ENCODE measurements at regions not wholly inside any gene's neighbourhood (a gene's known extent, or its start where the extent isn't known, plus 50 kb on each side); places are given as distances from the start of the nearest gene placed in this dataset.
"Not testable (repeated sequence)": the region's sequence is repeated elsewhere in the genome, so short reads cannot be mapped to it uniquely, and the experiment has no call there.

DNA sequence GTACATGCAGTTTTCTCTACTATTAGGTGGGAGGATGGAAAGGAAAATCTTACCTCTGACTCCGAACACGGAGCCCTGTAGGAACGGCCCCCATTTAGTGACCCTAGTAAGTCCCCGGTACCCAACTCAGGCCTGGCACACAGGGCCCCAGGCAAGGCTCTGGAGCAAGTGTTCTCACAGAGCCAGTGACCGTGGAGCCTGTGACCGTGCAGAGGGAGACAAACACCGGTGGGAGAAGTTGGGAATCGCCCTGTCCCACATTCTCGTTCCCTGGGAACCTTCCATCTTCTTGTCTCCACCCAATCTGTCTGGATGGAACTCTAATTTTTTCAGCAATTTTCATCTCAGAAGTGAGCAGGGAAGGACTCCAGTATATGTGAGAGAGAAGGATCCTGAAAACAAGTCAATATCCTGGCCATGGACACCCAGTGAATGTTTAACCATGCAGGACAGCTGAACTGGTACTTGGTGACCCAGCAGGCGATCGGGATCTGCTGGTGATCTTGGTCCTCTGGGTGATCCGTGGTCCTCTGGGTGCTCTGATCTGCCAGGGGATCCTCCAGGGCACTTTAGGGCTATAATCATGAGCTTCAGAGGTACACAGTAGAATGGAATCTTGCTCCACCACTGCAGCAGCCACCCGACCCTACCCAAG, 348.6 kb upstream of the ID2 start:
- H3K36me3 ChIP-seq (ENCODE audit: control insufficient read depth, insufficient read depth, low read length): no peaks in the 10 kb centered on the region
- no CpG with 5 or more reads among the region's 13 CpGs for WGBS (ENCODE audit: insufficient coverage, low lambda C conversion rate)
- no peaks in the 10 kb centered on the region for H3K9me3 ChIP-seq (ENCODE audit: control insufficient read depth, low read depth, low read length)
- H3K4me1 ChIP-seq (ENCODE audit: control insufficient read depth, insufficient read depth, low read length): no peaks in the 10 kb centered on the region
- H3K27me3 ChIP-seq (ENCODE audit: control insufficient read depth, insufficient read depth, low read length): no peaks in the 10 kb centered on the region
- H3K27ac ChIP-seq (ENCODE audit: low read length): no peak overlapping the region
- H3K4me3 ChIP-seq (ENCODE audit: low read length): no peak overlapping the region
- no peak for DNase-seq

DNA sequence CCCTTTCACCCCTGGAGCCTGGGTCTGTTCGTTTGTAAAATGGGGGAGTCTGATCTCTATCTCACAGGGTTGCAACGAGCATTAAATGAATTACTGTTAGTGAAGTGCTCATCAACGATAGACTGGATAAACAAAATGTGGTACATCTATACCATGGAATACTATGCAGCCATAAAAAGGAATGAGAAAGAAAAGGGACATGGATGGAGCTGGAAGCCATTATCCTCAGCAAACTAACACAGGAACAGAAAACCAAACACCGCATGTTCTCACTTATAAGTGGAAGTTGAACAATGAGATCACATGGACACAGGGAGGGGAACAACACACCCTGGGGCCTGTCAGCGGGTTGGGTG, 348.0 kb upstream of the ID2 start:
- H3K27ac ChIP-seq (ENCODE audit: low read length); H3K36me3 ChIP-seq (ENCODE audit: control insufficient read depth, insufficient read depth, low read length); H3K27me3 ChIP-seq (ENCODE audit: control insufficient read depth, insufficient read depth, low read length); DNase-seq; H3K4me3 ChIP-seq (ENCODE audit: low read length); H3K4me1 ChIP-seq (ENCODE audit: control insufficient read depth, insufficient read depth, low read length); H3K9me3 ChIP-seq (ENCODE audit: control insufficient read depth, low read depth, low read length): not testable (repeated sequence)
- 86% methylated on average over 1 of the region's 5 CpGs for WGBS (ENCODE audit: insufficient coverage, low lambda C conversion rate)

DNA sequence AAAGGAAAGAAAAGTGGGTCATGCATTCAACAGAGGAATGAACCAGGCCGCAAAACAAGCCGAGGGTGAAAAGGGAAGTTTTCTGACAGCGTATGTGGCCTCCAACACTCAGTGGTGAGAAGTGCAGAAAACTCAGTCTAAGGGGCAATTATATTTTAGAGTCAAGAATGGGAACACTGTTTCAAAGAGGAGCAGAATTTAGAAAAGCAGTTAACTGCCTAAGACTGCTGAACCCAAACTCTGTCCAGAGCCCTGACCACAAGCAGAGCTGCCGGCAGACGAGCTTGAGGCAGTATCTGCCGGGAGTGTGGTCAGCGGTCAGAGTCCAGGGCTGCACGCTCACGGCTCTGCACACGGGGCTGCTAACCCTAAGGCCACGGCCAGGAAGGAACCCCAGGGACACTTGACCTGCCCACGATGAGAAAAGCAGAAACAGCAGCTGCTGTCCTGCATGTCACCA, 347.0 kb upstream of the ID2 start:
- no peaks in the 10 kb centered on the region for H3K4me1 ChIP-seq (ENCODE audit: control insufficient read depth, insufficient read depth, low read length)
- H3K36me3 ChIP-seq (ENCODE audit: control insufficient read depth, insufficient read depth, low read length): no peaks in the 10 kb centered on the region
- H3K27me3 ChIP-seq (ENCODE audit: control insufficient read depth, insufficient read depth, low read length): no peaks in the 10 kb centered on the region
- DNase-seq: peak in 1 of 2 donors; percentile 9
- H3K4me3 ChIP-seq (ENCODE audit: low read length): no peak overlapping the region
- H3K27ac ChIP-seq (ENCODE audit: low read length): no peak overlapping the region
- no CpG with 5 or more reads among the region's 12 CpGs for WGBS (ENCODE audit: insufficient coverage, low lambda C conversion rate)
- H3K9me3 ChIP-seq (ENCODE audit: control insufficient read depth, low read depth, low read length): no peaks in the 10 kb centered on the region

- no peaks in the 10 kb centered on the region for H3K4me1 ChIP-seq (ENCODE audit: control insufficient read depth, insufficient read depth, low read length)
- no peaks in the 10 kb centered on the region for H3K27me3 ChIP-seq (ENCODE audit: control insufficient read depth, insufficient read depth, low read length)
- H3K4me3 ChIP-seq (ENCODE audit: low read length): no peak overlapping the region
- no CpG with 5 or more reads among the region's 8 CpGs for WGBS (ENCODE audit: insufficient coverage, low lambda C conversion rate)
- H3K9me3 ChIP-seq (ENCODE audit: control insufficient read depth, low read depth, low read length): peaks cover 3% of the 10 kb centered on the region
- no peak for DNase-seq
- no peak overlapping the region for H3K27ac ChIP-seq (ENCODE audit: low read length)
- H3K36me3 ChIP-seq (ENCODE audit: control insufficient read depth, insufficient read depth, low read length): no peaks in the 10 kb centered on the region
Observed at GRCh38 chr2:8335801-8336200, 346.1 kb upstream of the ID2 start.

- 100% methylated on average over 1 of the region's 4 CpGs for WGBS (ENCODE audit: insufficient coverage, low lambda C conversion rate)
- Histone ChIP-seq H3K36me3 (ENCODE audit: control insufficient read depth, insufficient read depth, low read length) (no peaks in the 10 kb centered on the region), H3K27me3 (ENCODE audit: control insufficient read depth, insufficient read depth, low read length) (no peaks in the 10 kb centered on the region), H3K4me1 (ENCODE audit: control insufficient read depth, insufficient read depth, low read length) (no peaks in the 10 kb centered on the region), H3K9me3 (ENCODE audit: control insufficient read depth, low read depth, low read length) (peaks cover 3% of the 10 kb centered on the region), H3K4me3 (ENCODE audit: low read length) (no peak overlapping the region), H3K27ac (ENCODE audit: low read length) (no peak overlapping the region)
- DNase-seq: no peak
Observed at GRCh38 chr2:8337321-8337720, 344.5 kb upstream of the ID2 start.

DNA sequence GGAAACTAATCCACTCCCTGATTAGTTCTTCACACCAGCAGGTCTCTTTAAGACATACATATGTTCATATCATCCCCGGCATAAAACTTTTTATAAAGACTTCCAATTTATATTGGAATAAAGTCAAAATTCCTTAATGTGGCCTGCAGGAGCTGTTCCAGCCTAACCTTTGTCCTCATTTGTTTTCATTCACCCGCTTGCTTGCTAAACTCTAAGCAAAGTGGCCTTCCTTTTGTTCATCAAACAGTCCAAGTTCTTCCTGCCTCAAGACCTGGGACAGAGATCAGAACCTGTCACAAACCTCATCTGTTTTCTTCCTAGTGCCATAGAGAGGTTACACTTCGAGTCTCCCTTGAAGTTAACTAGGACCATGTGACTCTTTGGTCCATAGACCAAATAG, 339.4 kb upstream of the ID2 start:
- H3K36me3 ChIP-seq (ENCODE audit: control insufficient read depth, insufficient read depth, low read length): no peaks in the 10 kb centered on the region
- H3K27me3 ChIP-seq (ENCODE audit: control insufficient read depth, insufficient read depth, low read length): no peaks in the 10 kb centered on the region
- H3K4me1 ChIP-seq (ENCODE audit: control insufficient read depth, insufficient read depth, low read length): no peaks in the 10 kb centered on the region
- peak in 1 of 2 donors; percentile 9 for DNase-seq
- H3K27ac ChIP-seq (ENCODE audit: low read length): no peak overlapping the region
- peaks cover 3% of the 10 kb centered on the region for H3K9me3 ChIP-seq (ENCODE audit: control insufficient read depth, low read depth, low read length)
- H3K4me3 ChIP-seq (ENCODE audit: low read length): no peak overlapping the region
- 33% methylated on average over 1 of the region's 3 CpGs for WGBS (ENCODE audit: insufficient coverage, low lambda C conversion rate)

GRCh38 chr2:8343031-8343430, 338.8 kb upstream of the ID2 start:
- no peak for DNase-seq
- Histone ChIP-seq H3K4me1 (ENCODE audit: control insufficient read depth, insufficient read depth, low read length) (no peaks in the 10 kb centered on the region), H3K4me3 (ENCODE audit: low read length) (no peak overlapping the region), H3K27ac (ENCODE audit: low read length) (no peak overlapping the region), H3K27me3 (ENCODE audit: control insufficient read depth, insufficient read depth, low read length) (no peaks in the 10 kb centered on the region), H3K9me3 (ENCODE audit: control insufficient read depth, low read depth, low read length) (peaks cover 3% of the 10 kb centered on the region), H3K36me3 (ENCODE audit: control insufficient read depth, insufficient read depth, low read length) (no peaks in the 10 kb centered on the region)
- WGBS (ENCODE audit: insufficient coverage, low lambda C conversion rate): no CpG with 5 or more reads among the region's 2 CpGs

GRCh38 chr2:8344144-8345097, 337.4 kb upstream of the ID2 start:
- H3K36me3 ChIP-seq (ENCODE audit: control insufficient read depth, insufficient read depth, low read length): no peaks in the 10 kb centered on the region
- H3K4me1 ChIP-seq (ENCODE audit: control insufficient read depth, insufficient read depth, low read length): no peaks in the 10 kb centered on the region
- H3K27me3 ChIP-seq (ENCODE audit: control insufficient read depth, insufficient read depth, low read length): no peaks in the 10 kb centered on the region
- H3K27ac ChIP-seq (ENCODE audit: low read length): no peak overlapping the region
- 100% methylated on average over 1 of the region's 10 CpGs for WGBS (ENCODE audit: insufficient coverage, low lambda C conversion rate)
- no peak overlapping the region for H3K4me3 ChIP-seq (ENCODE audit: low read length)
- DNase-seq: no peak
- H3K9me3 ChIP-seq (ENCODE audit: control insufficient read depth, low read depth, low read length): peaks cover 3% of the 10 kb centered on the region

DNA sequence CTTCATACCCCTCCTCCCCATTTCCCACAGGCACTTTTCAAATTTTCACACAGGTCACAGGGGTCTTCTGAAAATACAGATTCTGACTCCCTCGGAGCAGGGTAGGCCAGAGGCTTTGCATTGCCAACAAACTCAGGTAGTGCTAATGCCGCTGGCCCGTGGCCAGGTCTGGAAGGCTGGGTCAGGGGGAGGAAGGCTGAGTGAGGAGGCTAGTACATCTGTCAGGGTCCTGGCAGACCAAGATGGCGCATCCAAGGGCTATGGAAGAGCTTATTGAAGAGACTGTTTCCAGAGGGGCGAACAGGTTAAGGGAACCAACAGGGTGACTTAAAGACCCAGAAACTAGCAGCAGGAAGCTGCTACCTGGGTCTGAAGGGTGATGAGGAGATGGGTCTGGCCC, 336.7 kb upstream of the ID2 start:
- no peak overlapping the region for H3K27ac ChIP-seq (ENCODE audit: low read length)
- DNase-seq: no peak
- H3K27me3 ChIP-seq (ENCODE audit: control insufficient read depth, insufficient read depth, low read length): no peaks in the 10 kb centered on the region
- H3K9me3 ChIP-seq (ENCODE audit: control insufficient read depth, low read depth, low read length): peaks cover 3% of the 10 kb centered on the region
- no peak overlapping the region for H3K4me3 ChIP-seq (ENCODE audit: low read length)
- no peaks in the 10 kb centered on the region for H3K4me1 ChIP-seq (ENCODE audit: control insufficient read depth, insufficient read depth, low read length)
- WGBS (ENCODE audit: insufficient coverage, low lambda C conversion rate): no CpG with 5 or more reads among the region's 5 CpGs
- no peaks in the 10 kb centered on the region for H3K36me3 ChIP-seq (ENCODE audit: control insufficient read depth, insufficient read depth, low read length)

GRCh38 chr2:8346208-8346607, 335.6 kb upstream of the ID2 start:
- Histone ChIP-seq H3K36me3 (ENCODE audit: control insufficient read depth, insufficient read depth, low read length) (no peaks in the 10 kb centered on the region), H3K27ac (ENCODE audit: low read length) (no peak overlapping the region), H3K4me3 (ENCODE audit: low read length) (no peak overlapping the region), H3K4me1 (ENCODE audit: control insufficient read depth, insufficient read depth, low read length) (no peaks in the 10 kb centered on the region), H3K9me3 (ENCODE audit: control insufficient read depth, low read depth, low read length) (no peaks in the 10 kb centered on the region), H3K27me3 (ENCODE audit: control insufficient read depth, insufficient read depth, low read length) (no peaks in the 10 kb centered on the region)
- WGBS (ENCODE audit: insufficient coverage, low lambda C conversion rate): 71% methylated on average over 4 of the region's 7 CpGs
- no peak for DNase-seq
